HG02973 (cell line): ENCODE measurements at regions not wholly inside any gene's neighbourhood (a gene's known extent, or its start where the extent isn't known, plus 50 kb on each side); places are given as distances from the start of the nearest gene placed in this dataset.

Source experiments
- ATAC-seq: cut with Tn5 transposase; IDR thresholded peaks from one replicate; pipeline ENCODE4 v1.9.1; 2021; ENCODE audit warnings: moderate library complexity; ENCODE audit not compliant: unreplicated experiment

- peak; percentile 79 for ATAC-seq
Measured at GRCh38 chr11:115924744-115925567, 420.7 kb upstream of the CADM1 start.

GRCh38 chr11:115922876-115923275, 418.7 kb upstream of the CADM1 start:
- no peak for ATAC-seq

GRCh38 chr11:115921986-115922385, 417.8 kb upstream of the CADM1 start:
- ATAC-seq: no peak

GRCh38 chr11:115921540-115921939, 417.3 kb upstream of the CADM1 start:
- no peak for ATAC-seq

- no peak for ATAC-seq
Measured at GRCh38 chr11:115920841-115921480, 416.7 kb upstream of the CADM1 start.

- peak; percentile 3 for ATAC-seq
Measured at GRCh38 chr11:115920092-115920461, 415.9 kb upstream of the CADM1 start.

GRCh38 chr11:115919341-115920091, 415.3 kb upstream of the CADM1 start:
- ATAC-seq: peak; percentile 61

GRCh38 chr11:115918576-115918975, 414.4 kb upstream of the CADM1 start:
- ATAC-seq: no peak

- no peak for ATAC-seq
Measured at GRCh38 chr11:115916608-115917007, 412.4 kb upstream of the CADM1 start.

- peak; percentile 68 for ATAC-seq
Measured at GRCh38 chr11:115912484-115912945, 408.3 kb upstream of the CADM1 start.

- no peak for ATAC-seq
Measured at GRCh38 chr11:115911613-115912346, 407.6 kb upstream of the CADM1 start.

- ATAC-seq: no peak
Measured at GRCh38 chr11:115910379-115910778, 406.2 kb upstream of the CADM1 start.

GRCh38 chr11:115906171-115906570, 402.0 kb upstream of the CADM1 start:
- ATAC-seq: no peak

GRCh38 chr11:115905341-115906000, 401.3 kb upstream of the CADM1 start:
- no peak for ATAC-seq

- no peak for ATAC-seq
Measured at GRCh38 chr11:115903179-115903578, 399.0 kb upstream of the CADM1 start.

GRCh38 chr11:115901069-115901468, 396.9 kb upstream of the CADM1 start:
- ATAC-seq: no peak

- no peak for ATAC-seq
Measured at GRCh38 chr11:115900111-115900510, 395.9 kb upstream of the CADM1 start.

GRCh38 chr11:115897707-115898106, 393.5 kb upstream of the CADM1 start:
- no peak for ATAC-seq

GRCh38 chr11:115896084-115896483, 391.9 kb upstream of the CADM1 start:
- ATAC-seq: no peak

GRCh38 chr11:115895594-115895993, 391.4 kb upstream of the CADM1 start:
- no peak for ATAC-seq
